ENCODE measurements at regions not wholly inside any gene's neighbourhood (a gene's known extent, or its start where the extent isn't known, plus 50 kb on each side); places are given as distances from the start of the nearest gene placed in this dataset.

- DNase-seq = peak; percentile 24
Measured at GRCh38 chrX:98795636-98796035, 1614.4 kb downstream of the PCDH19 start.

GRCh38 chrX:98755912-98756311 lies 1654.2 kb downstream of the PCDH19 start:
- DNase-seq = no peak

- DNase-seq = no peak
Measured at GRCh38 chrX:98731821-98732220, 1678.3 kb downstream of the PCDH19 start.

- DNase-seq = no peak
Measured at GRCh38 chrX:98717970-98718369, 1692.1 kb downstream of the PCDH19 start.
